ENCODE measurements at regions not wholly inside any gene's neighbourhood (a gene's known extent, or its start where the extent isn't known, plus 50 kb on each side); places are given as distances from the start of the nearest gene placed in this dataset.
A peak's percentile ranks its signal among the peaks of the same experiment; 100 is the strongest.

- no peak for ATAC-seq
- intact Hi-C loops (cut with DNase I), result loop anchor here in 1 of 10 donors (10.0 kb wide), 1 partner anchor 163 kb away; the partner anchor contains the start of gene LIPG
- WGBS, 4 donors, result 88 to 93% (median 89%) methylated on average over 10 of the region's 10 CpGs
These were observed 85.5 kb downstream of the ACAA2 start for GRCh38 chr18:49727816-49728215.

GRCh38 chr18:49726675-49726963, 86.7 kb downstream of the ACAA2 start:
- H3K4me1 ChIP-seq, result peaks cover 0 to 42% (median 8%) of the 10 kb centered on the region in 12 donors
- no peaks in the 10 kb centered on the region for H3K9me3 ChIP-seq
- 80 to 96% (median 87%) methylated on average over 1 of the region's 1 CpG for WGBS, 4 donors
- intact Hi-C loops (cut with DNase I), result loop anchor here in 1 of 10 donors (10.0 kb wide), 1 partner anchor 162 kb away; the partner anchor contains the start of gene LIPG
- no peaks in the 10 kb centered on the region for H3K36me3 ChIP-seq
- no peak for TF ChIP-seq CTCF (IDR thresholded peaks at IDR 0.05)
- TF ChIP-seq POLR2A (IDR thresholded peaks at IDR 0.05), result no peak
- no peak for ATAC-seq
- H3K27me3 ChIP-seq, result no peaks in the 10 kb centered on the region
- no peak overlapping the region for H3K4me3 ChIP-seq
- H3K27ac ChIP-seq, result peak overlapping the region in 6 of 12 donors; percentile 18 to 51 (median 32)
- DNase-seq, result no peak

More at GRCh38 chr18:49727816-49728215, 85.5 kb downstream of the ACAA2 start:
- peaks cover 0 to 42% (median 8%) of the 10 kb centered on the region in 12 donors for H3K4me1 ChIP-seq
- H3K27me3 ChIP-seq, result no peaks in the 10 kb centered on the region
- H3K4me3 ChIP-seq, result no peak overlapping the region
- no peak for DNase-seq
- no peak for TF ChIP-seq CTCF (IDR thresholded peaks at IDR 0.05)
- TF ChIP-seq POLR2A (IDR thresholded peaks at IDR 0.05), result no peak
- H3K27ac ChIP-seq, result no peak overlapping the region
- H3K36me3 ChIP-seq, result no peaks in the 10 kb centered on the region
- H3K9me3 ChIP-seq, result no peaks in the 10 kb centered on the region

- intact Hi-C loops (cut with DNase I), result loop anchor here in 1 of 10 donors (10.0 kb wide), 1 partner anchor 161 kb away; the partner anchor contains the start of gene LIPG
- DNase-seq, result peak; percentile 56 to 81 (median 62)
- TF ChIP-seq CTCF (IDR thresholded peaks at IDR 0.05) (no peak), POLR2A (IDR thresholded peaks at IDR 0.05) (no peak)
These were observed 87.3 kb downstream of the ACAA2 start for GRCh38 chr18:49725809-49726674.

GRCh38 chr18:49723648-49724180, 89.6 kb downstream of the ACAA2 start:
- peak in 3 of 4 donors; percentile 13 to 66 (median 54) for ATAC-seq
- 26 to 33% (median 32%) methylated on average over 13 of the region's 13 CpGs for WGBS, 4 donors

More at GRCh38 chr18:49725809-49726674, 87.3 kb downstream of the ACAA2 start:
- WGBS, 4 donors, result 50 to 78% (median 62%) methylated on average over 10 to 13 of the region's 13 CpGs
- Histone ChIP-seq H3K4me1 (peaks cover 0 to 39% (median 8%) of the 10 kb centered on the region in 12 donors), H3K27ac (peak overlapping the region in 6 of 12 donors; percentile 29 to 55 (median 38)), H3K4me3 (no peak overlapping the region), H3K27me3 (no peaks in the 10 kb centered on the region), H3K36me3 (no peaks in the 10 kb centered on the region), H3K9me3 (no peaks in the 10 kb centered on the region)
- ATAC-seq, result peak; percentile 35 to 84 (median 72)

More at GRCh38 chr18:49723648-49724180, 89.6 kb downstream of the ACAA2 start:
- DNase-seq, result no peak
- intact Hi-C loops (cut with DNase I), result loop anchor here in 1 of 10 donors (10.0 kb wide), 1 partner anchor 159 kb away; the partner anchor contains the start of gene LIPG
- Histone ChIP-seq H3K4me3 (no peak overlapping the region), H3K27me3 (no peaks in the 10 kb centered on the region), H3K9me3 (no peaks in the 10 kb centered on the region), H3K27ac (peak overlapping the region in 1 of 12 donors; percentile 30), H3K36me3 (no peaks in the 10 kb centered on the region), H3K4me1 (peaks cover 0 to 17% (median 5%) of the 10 kb centered on the region in 12 donors)
- no peak for TF ChIP-seq POLR2A (IDR thresholded peaks at IDR 0.05)
- TF ChIP-seq CTCF (IDR thresholded peaks at IDR 0.05), result no peak
